Osteoblast (primary cell): ENCODE measurements at regions not wholly inside any gene's neighbourhood (a gene's known extent, or its start where the extent isn't known, plus 50 kb on each side); places are given as distances from the start of the nearest gene placed in this dataset.

Experiments
- DNase-seq: peaks from one replicate; pipeline ENCODE4 v3.0.0; 2011; ENCODE audit warnings: low spot score, mixed read lengths; ENCODE audit not compliant: insufficient read length; ENCODE audit errors: missing footprints
- H2AFZ ChIP-seq: 2 replicates; pipeline ENCODE4 v1.6.0; 2011; ENCODE audit warnings: mild to moderate bottlenecking, low read length
- H3K27ac ChIP-seq: 2 replicates; pipeline ENCODE4 v1.5.1; 2011; ENCODE audit warnings: mild to moderate bottlenecking, low read depth, low read length, moderate library complexity
- H3K27me3 ChIP-seq: 2 replicates; pipeline ENCODE4 v1.6.0; 2012; ENCODE audit warnings: mild to moderate bottlenecking, control low read depth, inconsistent platforms, low read length, moderate library complexity; ENCODE audit not compliant: insufficient read depth
- H3K36me3 ChIP-seq: 2 replicates; pipeline ENCODE4 v1.5.1; 2011; ENCODE audit warnings: mild to moderate bottlenecking, low read length, control low read depth, moderate library complexity; ENCODE audit not compliant: insufficient read depth
- H3K4me1 ChIP-seq: 2 replicates; pipeline ENCODE4 v1.5.1; 2011; ENCODE audit warnings: mild to moderate bottlenecking, low read length, control low read depth, moderate library complexity; ENCODE audit not compliant: insufficient read depth
- H3K4me2 ChIP-seq: 2 replicates; pipeline ENCODE4 v1.6.0; 2011; ENCODE audit warnings: mild to moderate bottlenecking, low read length; ENCODE audit not compliant: insufficient read depth
- H3K4me3 ChIP-seq: fragments of 200-600 bp; sonication (generic); 3 replicates; pipeline ENCODE4 v1.5.1; 2012; ENCODE audit warnings: mild to moderate bottlenecking, low read length, inconsistent platforms; ENCODE audit not compliant: insufficient read depth
- H3K79me2 ChIP-seq: 2 replicates; pipeline ENCODE4 v1.6.0; 2012; ENCODE audit warnings: mild to moderate bottlenecking, low read length, control low read depth, inconsistent platforms; ENCODE audit not compliant: insufficient read depth
- H3K9me3 ChIP-seq: 2 replicates; pipeline ENCODE4 v1.5.1; 2011; ENCODE audit warnings: low read depth, low read length, control low read depth
- H4K20me1 ChIP-seq: 2 replicates; pipeline ENCODE4 v1.6.0; 2012; ENCODE audit warnings: mild to moderate bottlenecking, low read length, control low read depth; ENCODE audit not compliant: insufficient read depth
- TF ChIP-seq, protein P1 (sequence below): IDR thresholded peaks from 2 replicates; pipeline ENCODE4 v1.5.1; 2011; ENCODE audit warnings: mild to moderate bottlenecking, low read depth, low read length, moderate library complexity; ENCODE audit errors: extremely low read depth

DNA sequence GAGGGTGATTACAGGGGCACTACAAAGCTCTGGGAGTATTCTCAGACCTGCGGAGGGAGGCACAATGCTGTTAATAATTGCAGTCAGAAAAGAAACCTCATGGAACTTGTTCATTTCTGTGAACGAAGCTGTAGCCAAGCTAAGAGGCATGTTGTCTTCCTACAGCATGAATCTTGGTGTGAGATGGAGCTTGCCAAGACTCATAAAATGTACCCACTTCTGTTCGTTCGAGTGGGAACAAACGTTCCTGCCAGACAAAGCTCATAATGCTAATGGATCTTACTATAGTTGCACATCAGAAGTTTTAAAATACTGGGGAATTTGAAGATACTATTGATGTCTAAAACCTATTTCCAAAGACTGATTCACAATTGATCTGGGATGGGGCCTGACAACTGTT, 489.1 kb downstream of the ZEB2 start:
- Histone ChIP-seq H4K20me1 (no peaks in the 10 kb centered on the region), H3K4me3 (no peak overlapping the region), H3K36me3 (no peaks in the 10 kb centered on the region), H3K9me3 (no peaks in the 10 kb centered on the region), H3K4me2 (no peak overlapping the region), H3K4me1 (no peaks in the 10 kb centered on the region), H3K79me2 (no peaks in the 10 kb centered on the region), H3K27me3 (no peaks in the 10 kb centered on the region), H3K27ac (no peak overlapping the region), H2AFZ (no peak overlapping the region)
- DNase-seq = no peak
- TF ChIP-seq, protein P1, sequence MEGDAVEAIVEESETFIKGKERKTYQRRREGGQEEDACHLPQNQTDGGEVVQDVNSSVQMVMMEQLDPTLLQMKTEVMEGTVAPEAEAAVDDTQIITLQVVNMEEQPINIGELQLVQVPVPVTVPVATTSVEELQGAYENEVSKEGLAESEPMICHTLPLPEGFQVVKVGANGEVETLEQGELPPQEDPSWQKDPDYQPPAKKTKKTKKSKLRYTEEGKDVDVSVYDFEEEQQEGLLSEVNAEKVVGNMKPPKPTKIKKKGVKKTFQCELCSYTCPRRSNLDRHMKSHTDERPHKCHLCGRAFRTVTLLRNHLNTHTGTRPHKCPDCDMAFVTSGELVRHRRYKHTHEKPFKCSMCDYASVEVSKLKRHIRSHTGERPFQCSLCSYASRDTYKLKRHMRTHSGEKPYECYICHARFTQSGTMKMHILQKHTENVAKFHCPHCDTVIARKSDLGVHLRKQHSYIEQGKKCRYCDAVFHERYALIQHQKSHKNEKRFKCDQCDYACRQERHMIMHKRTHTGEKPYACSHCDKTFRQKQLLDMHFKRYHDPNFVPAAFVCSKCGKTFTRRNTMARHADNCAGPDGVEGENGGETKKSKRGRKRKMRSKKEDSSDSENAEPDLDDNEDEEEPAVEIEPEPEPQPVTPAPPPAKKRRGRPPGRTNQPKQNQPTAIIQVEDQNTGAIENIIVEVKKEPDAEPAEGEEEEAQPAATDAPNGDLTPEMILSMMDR = no peak

DNA sequence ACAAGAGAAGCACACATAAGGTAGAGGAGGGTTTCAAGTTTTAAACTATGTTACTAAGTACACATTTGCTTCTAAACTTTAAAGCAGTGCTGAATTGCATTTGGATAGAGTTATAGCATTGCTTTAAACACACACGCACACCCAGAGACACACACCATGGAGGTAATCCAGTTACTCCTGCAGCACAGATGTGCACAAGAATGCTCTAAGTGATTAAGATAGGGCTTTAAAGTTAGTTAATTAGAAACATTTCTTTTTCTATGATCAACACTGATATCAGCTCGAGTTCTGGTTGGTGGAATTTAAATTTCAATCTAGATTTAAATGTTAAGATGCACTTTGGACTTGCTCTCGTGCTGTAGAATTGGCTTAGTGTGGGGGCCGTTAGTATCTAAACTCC, 492.3 kb downstream of the ZEB2 start:
- no peak for DNase-seq

DNA sequence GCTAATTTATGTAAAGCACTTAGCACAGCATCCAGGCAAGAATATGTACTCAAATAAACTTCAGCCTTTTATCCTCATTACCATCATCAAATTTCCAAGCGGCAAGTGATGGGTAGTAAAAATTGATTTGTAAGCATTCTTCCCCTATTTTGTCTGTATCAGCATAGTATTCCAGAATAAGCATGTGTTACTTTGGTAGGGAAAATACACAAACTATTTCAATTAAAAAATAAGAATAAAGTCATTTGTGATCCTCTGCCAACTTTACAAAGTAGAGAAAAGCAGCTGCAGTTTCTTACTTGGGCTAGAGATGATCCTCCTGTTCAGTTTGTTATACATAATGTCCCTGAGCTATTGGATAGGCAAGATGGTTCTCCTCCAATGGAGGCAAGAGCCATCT, 493.2 kb downstream of the ZEB2 start:
- Histone ChIP-seq H3K4me3 (no peak overlapping the region), H3K4me2 (no peak overlapping the region), H2AFZ (no peak overlapping the region), H3K79me2 (no peaks in the 10 kb centered on the region), H3K27me3 (no peaks in the 10 kb centered on the region), H3K36me3 (no peaks in the 10 kb centered on the region), H4K20me1 (no peaks in the 10 kb centered on the region), H3K4me1 (no peaks in the 10 kb centered on the region), H3K9me3 (peaks cover 2% of the 10 kb centered on the region), H3K27ac (no peak overlapping the region)
- DNase-seq = no peak
- TF ChIP-seq, protein P1 = no peak

More for the DNA sequence above, 492.3 kb downstream of the ZEB2 start:
- Histone ChIP-seq H3K79me2 (no peaks in the 10 kb centered on the region), H3K4me1 (no peaks in the 10 kb centered on the region), H4K20me1 (no peaks in the 10 kb centered on the region), H3K27me3 (no peaks in the 10 kb centered on the region), H3K36me3 (no peaks in the 10 kb centered on the region), H3K9me3 (no peaks in the 10 kb centered on the region), H3K4me2 (no peak overlapping the region), H2AFZ (no peak overlapping the region), H3K4me3 (no peak overlapping the region), H3K27ac (no peak overlapping the region)
- TF ChIP-seq, protein P1 = no peak

DNA sequence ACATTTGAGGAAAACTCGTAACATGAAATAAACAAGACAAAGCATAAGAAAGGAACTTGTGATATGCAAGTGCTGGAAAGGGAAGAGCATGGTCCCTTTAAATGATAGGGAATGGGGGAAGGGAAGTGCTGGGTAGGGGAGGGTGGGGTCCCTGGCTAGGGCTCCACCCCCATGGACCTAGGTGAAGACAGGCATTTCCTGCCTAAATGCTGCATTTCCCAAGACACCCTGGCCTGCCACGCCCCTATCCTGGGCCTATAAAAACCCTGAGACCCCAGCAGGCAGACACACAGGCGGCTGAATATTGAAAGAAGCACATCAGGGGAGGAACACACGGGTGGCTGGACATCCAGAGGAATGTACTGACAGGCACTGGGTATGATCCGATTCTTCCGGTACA, 499.9 kb downstream of the ZEB2 start:
- Histone ChIP-seq H2AFZ (no peak overlapping the region), H3K9me3 (peaks cover 2% of the 10 kb centered on the region), H3K27ac (no peak overlapping the region), H3K36me3 (no peaks in the 10 kb centered on the region), H4K20me1 (no peaks in the 10 kb centered on the region), H3K4me1 (no peaks in the 10 kb centered on the region), H3K4me2 (no peak overlapping the region), H3K79me2 (no peaks in the 10 kb centered on the region), H3K4me3 (no peak overlapping the region), H3K27me3 (no peaks in the 10 kb centered on the region)
- no peak for DNase-seq
- TF ChIP-seq, protein P1 = no peak
